ENCODE measurements at regions not wholly inside any gene's neighbourhood (a gene's known extent, or its start where the extent isn't known, plus 50 kb on each side); places are given as distances from the start of the nearest gene placed in this dataset.

DNA sequence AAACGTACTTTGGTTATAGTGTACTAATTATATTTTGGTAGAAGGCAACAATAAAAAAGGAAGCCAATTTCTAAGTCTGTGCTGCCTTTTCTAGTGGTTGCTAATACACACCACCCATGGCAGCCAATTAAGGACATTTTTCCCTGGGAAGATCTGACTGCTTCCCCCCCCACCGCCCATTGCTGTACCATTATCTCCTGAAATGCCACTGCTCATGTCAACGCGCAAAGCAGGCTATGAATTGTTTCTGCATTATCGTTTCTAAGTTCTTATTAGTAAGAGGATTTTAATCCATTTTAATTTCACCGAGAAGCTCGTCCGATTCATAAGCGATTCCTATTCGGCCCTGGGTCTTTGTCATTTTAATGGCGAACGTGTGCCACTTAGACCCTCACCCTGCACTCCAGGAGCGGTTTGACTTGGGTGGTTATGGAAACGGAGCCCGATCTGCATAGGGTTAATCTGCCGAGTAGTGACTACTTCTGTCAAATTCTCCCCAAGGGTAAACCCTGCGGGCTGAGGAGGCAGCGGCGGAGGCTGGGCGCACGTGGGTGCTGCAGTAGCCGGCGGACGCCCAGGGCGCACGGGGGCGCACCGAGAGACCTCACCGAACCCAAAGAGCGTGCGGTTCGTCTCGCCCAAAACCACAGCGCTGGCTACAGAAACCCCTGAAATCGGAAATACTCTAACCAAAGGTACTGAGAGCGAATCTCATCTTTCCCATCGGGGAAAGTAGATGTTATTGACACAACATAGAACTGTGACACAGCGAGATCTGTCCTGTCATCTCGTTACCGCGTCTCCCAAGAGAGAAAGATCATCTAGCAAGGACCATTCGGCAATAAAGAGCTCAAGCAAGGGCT lies 55.8 kb upstream of the SHC3 start:
- peaks cover 3% of the 10 kb centered on the region for H3K9me3 ChIP-seq
- H3K27ac ChIP-seq: no peak overlapping the region
- H3K4me3 ChIP-seq: no peak overlapping the region
- ATAC-seq (ENCODE audit: insufficient number of reproducible peaks, low FRiP score, low read depth): no peak
- DNase-seq (ENCODE audit: low spot score): no peak
- H3K4me1 ChIP-seq (ENCODE audit: control insufficient read depth in 1 of 2, low read depth in 2 of 2): peaks cover 0 to 9% of the 10 kb centered on the region in 2 donors
- TF ChIP-seq, protein P1, sequence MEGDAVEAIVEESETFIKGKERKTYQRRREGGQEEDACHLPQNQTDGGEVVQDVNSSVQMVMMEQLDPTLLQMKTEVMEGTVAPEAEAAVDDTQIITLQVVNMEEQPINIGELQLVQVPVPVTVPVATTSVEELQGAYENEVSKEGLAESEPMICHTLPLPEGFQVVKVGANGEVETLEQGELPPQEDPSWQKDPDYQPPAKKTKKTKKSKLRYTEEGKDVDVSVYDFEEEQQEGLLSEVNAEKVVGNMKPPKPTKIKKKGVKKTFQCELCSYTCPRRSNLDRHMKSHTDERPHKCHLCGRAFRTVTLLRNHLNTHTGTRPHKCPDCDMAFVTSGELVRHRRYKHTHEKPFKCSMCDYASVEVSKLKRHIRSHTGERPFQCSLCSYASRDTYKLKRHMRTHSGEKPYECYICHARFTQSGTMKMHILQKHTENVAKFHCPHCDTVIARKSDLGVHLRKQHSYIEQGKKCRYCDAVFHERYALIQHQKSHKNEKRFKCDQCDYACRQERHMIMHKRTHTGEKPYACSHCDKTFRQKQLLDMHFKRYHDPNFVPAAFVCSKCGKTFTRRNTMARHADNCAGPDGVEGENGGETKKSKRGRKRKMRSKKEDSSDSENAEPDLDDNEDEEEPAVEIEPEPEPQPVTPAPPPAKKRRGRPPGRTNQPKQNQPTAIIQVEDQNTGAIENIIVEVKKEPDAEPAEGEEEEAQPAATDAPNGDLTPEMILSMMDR (IDR thresholded peaks at IDR 0.05): no peak
- no peaks in the 10 kb centered on the region for H3K36me3 ChIP-seq
- no peaks in the 10 kb centered on the region for H3K27me3 ChIP-seq (replicated peaks; ENCODE audit: insufficient read depth)

DNA sequence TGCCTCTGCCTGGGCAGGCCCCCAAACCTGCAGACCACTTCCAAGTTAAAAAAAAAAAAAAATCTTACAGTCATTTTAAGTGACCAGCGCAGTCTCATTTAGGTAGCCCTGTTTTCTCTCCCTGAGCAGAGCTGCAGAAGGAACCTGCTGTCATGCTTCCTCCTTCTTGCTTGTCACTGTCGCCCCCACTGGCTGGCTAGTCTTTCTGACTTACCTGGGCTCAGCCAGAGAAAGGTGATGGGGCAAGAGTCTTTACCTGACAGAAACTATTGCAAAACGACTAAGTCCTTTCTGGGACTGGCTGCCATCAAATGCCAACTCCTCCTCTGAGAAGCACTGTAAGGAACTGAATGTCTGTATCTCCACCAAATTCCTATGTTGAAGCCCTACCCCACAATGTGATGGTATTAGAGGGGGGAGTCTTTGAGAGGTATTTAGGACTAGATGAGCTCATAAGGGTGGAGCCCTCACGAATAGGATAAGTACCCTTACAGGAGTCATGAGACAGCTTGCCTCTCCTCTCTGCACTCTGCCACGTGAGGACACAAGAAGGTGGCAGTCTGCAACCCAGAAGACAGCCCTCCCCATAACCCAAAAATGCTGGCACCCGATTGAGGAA lies 58.4 kb upstream of the SHC3 start:
- Histone ChIP-seq H3K27ac (no peak overlapping the region), H3K36me3 (no peaks in the 10 kb centered on the region), H3K4me1 (ENCODE audit: control insufficient read depth in 1 of 2, low read depth in 2 of 2) (peaks cover 0 to 9% of the 10 kb centered on the region in 2 donors), H3K9me3 (no peaks in the 10 kb centered on the region), H3K27me3 (replicated peaks; ENCODE audit: insufficient read depth) (no peaks in the 10 kb centered on the region), H3K4me3 (no peak overlapping the region)
- ATAC-seq (ENCODE audit: insufficient number of reproducible peaks, low FRiP score, low read depth): no peak
- DNase-seq (ENCODE audit: low spot score): no peak
- TF ChIP-seq, protein P1 (IDR thresholded peaks at IDR 0.05): no peak

DNA sequence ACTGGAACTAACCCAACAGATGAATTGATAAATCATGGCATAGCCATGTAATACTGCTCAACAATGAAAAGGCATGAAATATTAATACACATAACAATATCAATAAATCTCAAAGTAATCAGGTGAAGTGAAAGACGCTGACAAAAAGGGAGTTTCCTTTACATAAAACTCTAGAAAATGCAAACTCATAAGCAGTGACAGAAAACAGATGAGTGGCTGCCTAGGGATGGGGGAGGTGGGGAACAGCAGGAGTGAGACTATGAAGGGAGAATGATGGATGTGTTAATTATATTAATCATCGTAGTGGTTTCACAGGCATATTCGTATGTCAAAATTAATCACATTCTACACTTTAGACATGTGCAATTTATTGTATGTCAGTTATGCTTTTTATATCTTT lies 59.8 kb upstream of the SHC3 start:
- no peak overlapping the region for H3K27ac ChIP-seq
- ATAC-seq (ENCODE audit: insufficient number of reproducible peaks, low FRiP score, low read depth) (no peak), DNase-seq (ENCODE audit: low spot score) (no peak)
- H3K9me3 ChIP-seq: no peaks in the 10 kb centered on the region
- TF ChIP-seq, protein P1 (IDR thresholded peaks at IDR 0.05): no peak
- no peak overlapping the region for H3K4me3 ChIP-seq
- peaks cover 0 to 9% of the 10 kb centered on the region in 2 donors for H3K4me1 ChIP-seq (ENCODE audit: control insufficient read depth in 1 of 2, low read depth in 2 of 2)
- H3K36me3 ChIP-seq: no peaks in the 10 kb centered on the region
- no peaks in the 10 kb centered on the region for H3K27me3 ChIP-seq (replicated peaks; ENCODE audit: insufficient read depth)

DNA sequence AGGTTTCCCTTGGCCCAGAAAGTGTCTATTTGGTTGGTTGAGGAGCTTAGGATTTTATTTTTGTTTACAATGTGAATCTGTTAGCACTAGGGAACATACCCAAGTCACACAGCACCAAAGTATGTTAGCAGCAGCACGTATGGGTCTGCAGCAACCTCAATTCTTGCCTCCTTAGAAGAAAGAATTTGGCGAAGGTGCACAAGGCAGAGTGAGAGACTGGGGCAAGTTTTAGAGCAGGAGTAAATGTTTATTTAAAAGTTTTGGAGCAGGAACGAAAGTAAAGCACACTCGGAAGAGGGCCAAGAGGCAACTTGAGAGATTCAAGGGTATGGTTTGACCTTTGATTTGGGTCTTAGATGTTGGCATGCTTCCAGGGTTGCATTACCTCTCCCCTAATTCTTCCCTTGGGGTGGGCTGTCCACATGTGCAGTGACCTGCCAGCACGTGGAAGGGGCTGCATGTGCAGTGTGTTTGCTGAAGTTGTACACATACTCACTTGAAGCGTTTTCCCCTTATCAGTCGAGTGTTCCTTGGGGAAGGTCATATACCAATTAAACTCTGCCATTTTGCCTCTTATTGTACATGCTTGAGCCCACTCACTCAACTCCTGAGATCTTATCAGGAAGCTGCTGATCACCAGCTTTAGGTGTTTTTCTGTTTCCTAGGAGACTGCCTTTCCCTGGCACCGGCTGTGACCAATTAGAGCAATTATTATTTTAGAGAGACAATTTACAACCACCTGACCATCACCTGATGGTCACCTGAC lies 64.9 kb upstream of the SHC3 start:
- no peaks in the 10 kb centered on the region for H3K36me3 ChIP-seq
- DNase-seq (ENCODE audit: low spot score) (no peak), ATAC-seq (ENCODE audit: insufficient number of reproducible peaks, low FRiP score, low read depth) (no peak)
- TF ChIP-seq, protein P1 (IDR thresholded peaks at IDR 0.05): no peak
- peaks cover 4 to 6% of the 10 kb centered on the region in 2 donors for H3K4me1 ChIP-seq (ENCODE audit: control insufficient read depth in 1 of 2, low read depth in 2 of 2)
- H3K9me3 ChIP-seq: no peaks in the 10 kb centered on the region
- H3K27me3 ChIP-seq (replicated peaks; ENCODE audit: insufficient read depth): no peaks in the 10 kb centered on the region
- H3K27ac ChIP-seq: no peak overlapping the region
- no peak overlapping the region for H3K4me3 ChIP-seq

DNA sequence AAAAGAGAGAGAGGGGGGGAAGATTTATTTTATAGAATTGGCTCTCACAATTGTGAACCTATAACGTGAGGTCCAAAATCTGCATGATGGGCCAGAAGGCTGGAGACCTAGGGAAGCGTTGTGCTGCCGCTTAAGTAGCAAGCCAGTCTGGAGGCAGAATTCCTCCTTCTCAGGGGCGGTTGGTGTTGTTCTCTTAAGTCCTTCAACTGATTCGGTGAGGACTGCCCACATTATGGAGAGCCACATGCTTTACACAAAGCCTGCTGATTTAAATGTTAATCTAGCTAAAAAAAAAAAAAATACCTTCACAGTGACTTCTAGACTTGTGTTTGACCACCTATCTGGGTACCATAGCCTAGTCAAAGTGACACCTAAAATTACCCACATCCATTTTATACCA lies 64.2 kb upstream of the CKS2 start:
- Histone ChIP-seq H3K27me3 (replicated peaks; ENCODE audit: insufficient read depth) (no peaks in the 10 kb centered on the region), H3K4me3 (no peak overlapping the region), H3K36me3 (no peaks in the 10 kb centered on the region), H3K4me1 (ENCODE audit: control insufficient read depth in 1 of 2, low read depth in 2 of 2) (peaks cover 4 to 6% of the 10 kb centered on the region in 2 donors), H3K9me3 (no peaks in the 10 kb centered on the region), H3K27ac (no peak overlapping the region)
- ATAC-seq (ENCODE audit: insufficient number of reproducible peaks, low FRiP score, low read depth) (no peak), DNase-seq (ENCODE audit: low spot score) (no peak)
- TF ChIP-seq, protein P1 (IDR thresholded peaks at IDR 0.05): no peak

All from thoracic aorta (tissue), 2 donors.